NCI-H1436 (cell line): ENCODE measurements at regions not wholly inside any gene's neighbourhood (a gene's known extent, or its start where the extent isn't known, plus 50 kb on each side); places are given as distances from the start of the nearest gene placed in this dataset.
"Not testable (repeated sequence)": the region's sequence is repeated elsewhere in the genome, so short reads cannot be mapped to it uniquely, and the experiment has no call there.

Experiments
- DNase-seq: peaks from one replicate; lab custom pipeline; 2025; lab: John Stamatoyannopoulos, UW

- no peak for DNase-seq
Measured at GRCh38 chr5:124512952-124513632, 233.3 kb downstream of the ZNF608 start.

- DNase-seq: no peak
Measured at GRCh38 chr5:124512236-124512635, 234.2 kb downstream of the ZNF608 start.

GRCh38 chr5:124511791-124512190 lies 234.6 kb downstream of the ZNF608 start:
- DNase-seq: no peak

- no peak for DNase-seq
Measured at GRCh38 chr5:124507688-124508087, 238.8 kb downstream of the ZNF608 start.

GRCh38 chr5:124504081-124504916 lies 242.1 kb downstream of the ZNF608 start:
- no peak for DNase-seq

- no peak for DNase-seq
Measured at GRCh38 chr5:124502551-124502950, 243.9 kb downstream of the ZNF608 start.

- DNase-seq: not testable (repeated sequence)
Measured at GRCh38 chr5:124499818-124500217, 246.6 kb downstream of the ZNF608 start.

GRCh38 chr5:124496968-124497367 lies 249.5 kb downstream of the ZNF608 start:
- not testable (repeated sequence) for DNase-seq

- DNase-seq: no peak
Measured at GRCh38 chr5:124494540-124495116, 251.8 kb downstream of the ZNF608 start.

GRCh38 chr5:124492444-124493224 lies 253.8 kb downstream of the ZNF608 start:
- no peak for DNase-seq

- not testable (repeated sequence) for DNase-seq
Measured at GRCh38 chr5:124490315-124490714, 256.1 kb downstream of the ZNF608 start.

- DNase-seq: no peak
Measured at GRCh38 chr5:124481419-124481818, 265.0 kb downstream of the ZNF608 start.

GRCh38 chr5:124480964-124481363 lies 265.5 kb downstream of the ZNF608 start:
- DNase-seq: no peak

- DNase-seq: no peak
Measured at GRCh38 chr5:124480022-124480421, 266.4 kb downstream of the ZNF608 start.

GRCh38 chr5:124478264-124478663 lies 268.2 kb downstream of the ZNF608 start:
- no peak for DNase-seq

- no peak for DNase-seq
Measured at GRCh38 chr5:124477577-124477976, 268.9 kb downstream of the ZNF608 start.

- no peak for DNase-seq
Measured at GRCh38 chr5:124477062-124477461, 269.4 kb downstream of the ZNF608 start.

GRCh38 chr5:124474528-124475215 lies 271.8 kb downstream of the ZNF608 start:
- DNase-seq: no peak

GRCh38 chr5:124468671-124469411 lies 277.6 kb downstream of the ZNF608 start:
- DNase-seq: no peak

GRCh38 chr5:124467745-124468144 lies 278.7 kb downstream of the ZNF608 start:
- no peak for DNase-seq

GRCh38 chr5:124466011-124466410 lies 280.4 kb downstream of the ZNF608 start:
- no peak for DNase-seq
